ENCODE measurements at regions not wholly inside any gene's neighbourhood (a gene's known extent, or its start where the extent isn't known, plus 50 kb on each side); places are given as distances from the start of the nearest gene placed in this dataset.

- DNase-seq (ENCODE audit: low read depth), result no peak
- H3K4me3 ChIP-seq (ENCODE audit: low read depth, low read length), result no peak overlapping the region
- no peak for TF ChIP-seq CTCF (conservative IDR thresholded peaks at IDR 0.05; ENCODE audit: low read depth, low read length)
Observed at GRCh38 chr7:155980841-155981240, 168.6 kb upstream of the SHH start.

GRCh38 chr7:155979994-155980393 lies 167.7 kb upstream of the SHH start:
- DNase-seq (ENCODE audit: low read depth), result no peak
- no peak overlapping the region for H3K4me3 ChIP-seq (ENCODE audit: low read depth, low read length)
- TF ChIP-seq CTCF (conservative IDR thresholded peaks at IDR 0.05; ENCODE audit: low read depth, low read length), result no peak

- no peak for TF ChIP-seq CTCF (conservative IDR thresholded peaks at IDR 0.05; ENCODE audit: low read depth, low read length)
- no peak overlapping the region for H3K4me3 ChIP-seq (ENCODE audit: low read depth, low read length)
Observed at GRCh38 chr7:155979566-155979965, 167.3 kb upstream of the SHH start.

GRCh38 chr7:155975490-155975889 lies 163.2 kb upstream of the SHH start:
- H3K4me3 ChIP-seq (ENCODE audit: low read depth, low read length), result no peak overlapping the region
- no peak for DNase-seq (ENCODE audit: low read depth)

More at GRCh38 chr7:155979566-155979965, 167.3 kb upstream of the SHH start:
- no peak for DNase-seq (ENCODE audit: low read depth)

GRCh38 chr7:155974186-155974897 lies 162.1 kb upstream of the SHH start:
- no peak for DNase-seq (ENCODE audit: low read depth)
- H3K4me3 ChIP-seq (ENCODE audit: low read depth, low read length), result no peak overlapping the region
- no peak for TF ChIP-seq CTCF (conservative IDR thresholded peaks at IDR 0.05; ENCODE audit: low read depth, low read length)

More at GRCh38 chr7:155975490-155975889, 163.2 kb upstream of the SHH start:
- TF ChIP-seq CTCF (conservative IDR thresholded peaks at IDR 0.05; ENCODE audit: low read depth, low read length), result no peak

- no peak for DNase-seq (ENCODE audit: low read depth)
- TF ChIP-seq CTCF (conservative IDR thresholded peaks at IDR 0.05; ENCODE audit: low read depth, low read length), result no peak
- H3K4me3 ChIP-seq (ENCODE audit: low read depth, low read length), result no peak overlapping the region
Observed at GRCh38 chr7:155973451-155973997, 161.3 kb upstream of the SHH start.

All from epithelial cell of proximal tubule (primary cell).